GM12878 (cell line): ENCODE measurements at regions not wholly inside any gene's neighbourhood (a gene's known extent, or its start where the extent isn't known, plus 50 kb on each side); places are given as distances from the start of the nearest gene placed in this dataset.

ENCODE experiments used
- EP300 ChIP-seq, 2 experiments: fragments of 150-350 bp in 1 of 2; IDR thresholded peaks; 2 replicates each; pipeline ENCODE4 v1.6.1; 2011 to 2012; ENCODE audit warnings: low read depth in 2 of 2, low read length in 2 of 2, borderline replicate concordance in 1 of 2, improper control_type of control experiment in 1 of 2, inconsistent platforms in 1 of 2; ENCODE audit not compliant: control insufficient read depth in 1 of 2
- EZH2 ChIP-seq: IDR thresholded peaks from 2 replicates; pipeline ENCODE4 v1.6.1; 2012; ENCODE audit warnings: low read depth, mild to moderate bottlenecking, control low read depth, inconsistent platforms, low read length, borderline replicate concordance; ENCODE audit not compliant: control insufficient read depth
- JUNB ChIP-seq: IDR thresholded peaks from 2 replicates; pipeline ENCODE4 v1.6.1; 2016; ENCODE audit warnings: antibody characterized with exemption, mild to moderate bottlenecking
- NR2F1 ChIP-seq: fragments of 450-650 bp; conservative IDR thresholded peaks from 2 replicates; pipeline ENCODE4 v1.6.1; 2017; ENCODE audit warnings: mild to moderate bottlenecking
- SP1 ChIP-seq: IDR thresholded peaks from one replicate; pipeline ENCODE4 v1.6.1; 2011; ENCODE audit warnings: low read depth, low read length
- TF ChIP-seq, protein P1 (sequence below): fragments of 450-650 bp; IDR thresholded peaks from 2 replicates; pipeline ENCODE4 v1.6.1; 2017; ENCODE audit warnings: mild to moderate bottlenecking
- TF ChIP-seq, protein P2 (sequence below): IDR thresholded peaks from 2 replicates; pipeline ENCODE4 v1.6.1; 2012; ENCODE audit warnings: low read depth, low read length, improper control_type of control experiment
- TF ChIP-seq, protein P3 (sequence below), 3 experiments: IDR thresholded peaks in 2 of 3; conservative IDR thresholded peaks in 1 of 3; 2 replicates each; pipeline ENCODE4 v1.5.1; 2011; ENCODE audit warnings: low read depth in 3 of 3, low read length in 3 of 3, mild to moderate bottlenecking in 3 of 3, control low read depth in 2 of 3, moderate library complexity in 2 of 3, inconsistent platforms in 1 of 3, mixed read lengths in 1 of 3; ENCODE audit not compliant: control insufficient read depth in 2 of 3, insufficient read depth in 1 of 3; ENCODE audit errors: extremely low read depth in 1 of 3
- TF ChIP-seq, protein P4 (sequence below): IDR thresholded peaks from 2 replicates; pipeline ENCODE4 v1.6.1; 2011; ENCODE audit warnings: low read depth, low read length, improper control_type of control experiment, borderline replicate concordance
- TF ChIP-seq, protein P5 (sequence below): IDR thresholded peaks from 2 replicates; pipeline ENCODE4 v1.6.1; 2011; ENCODE audit warnings: mild to moderate bottlenecking, low read depth, low read length, moderate library complexity; ENCODE audit not compliant: insufficient replicate concordance

DNA sequence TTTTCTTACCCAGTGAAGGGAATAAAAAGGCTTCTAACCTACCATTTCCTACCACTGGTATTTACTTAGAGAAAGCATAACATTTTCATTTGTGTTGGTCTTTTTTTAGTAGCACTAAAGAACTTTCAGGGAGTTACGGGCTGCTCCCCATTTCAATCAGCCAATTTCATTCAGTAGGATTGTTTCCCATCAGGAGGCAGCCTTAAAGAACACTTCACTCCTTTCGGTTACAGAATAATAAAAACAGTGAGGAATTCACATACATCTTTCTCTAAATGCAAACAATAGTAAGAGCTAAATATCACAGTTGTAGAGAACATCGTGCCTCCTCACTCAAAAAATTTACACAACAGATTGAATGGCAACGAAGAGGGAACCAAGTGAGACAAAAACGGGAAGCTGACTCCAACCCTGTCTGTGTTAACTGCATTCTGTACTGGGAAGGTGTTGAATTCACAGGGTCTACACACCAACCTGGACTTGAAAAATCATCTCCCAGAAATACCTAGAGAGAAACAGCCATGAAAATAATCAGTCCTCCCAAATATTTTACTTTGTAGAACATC, 55.5 kb upstream of the ABLIM1 start:
- no peak for TF ChIP-seq EZH2
- TF ChIP-seq, protein P1, sequence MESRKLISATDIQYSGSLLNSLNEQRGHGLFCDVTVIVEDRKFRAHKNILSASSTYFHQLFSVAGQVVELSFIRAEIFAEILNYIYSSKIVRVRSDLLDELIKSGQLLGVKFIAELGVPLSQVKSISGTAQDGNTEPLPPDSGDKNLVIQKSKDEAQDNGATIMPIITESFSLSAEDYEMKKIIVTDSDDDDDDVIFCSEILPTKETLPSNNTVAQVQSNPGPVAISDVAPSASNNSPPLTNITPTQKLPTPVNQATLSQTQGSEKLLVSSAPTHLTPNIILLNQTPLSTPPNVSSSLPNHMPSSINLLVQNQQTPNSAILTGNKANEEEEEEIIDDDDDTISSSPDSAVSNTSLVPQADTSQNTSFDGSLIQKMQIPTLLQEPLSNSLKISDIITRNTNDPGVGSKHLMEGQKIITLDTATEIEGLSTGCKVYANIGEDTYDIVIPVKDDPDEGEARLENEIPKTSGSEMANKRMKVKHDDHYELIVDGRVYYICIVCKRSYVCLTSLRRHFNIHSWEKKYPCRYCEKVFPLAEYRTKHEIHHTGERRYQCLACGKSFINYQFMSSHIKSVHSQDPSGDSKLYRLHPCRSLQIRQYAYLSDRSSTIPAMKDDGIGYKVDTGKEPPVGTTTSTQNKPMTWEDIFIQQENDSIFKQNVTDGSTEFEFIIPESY = no peak
- TF ChIP-seq EP300 (IDR thresholded peaks at IDR 0.05; ENCODE audit: borderline replicate concordance in 1 of 2, control insufficient read depth in 1 of 2, low read depth in 2 of 2, low read length in 2 of 2) = no peak
- TF ChIP-seq, protein P2, sequence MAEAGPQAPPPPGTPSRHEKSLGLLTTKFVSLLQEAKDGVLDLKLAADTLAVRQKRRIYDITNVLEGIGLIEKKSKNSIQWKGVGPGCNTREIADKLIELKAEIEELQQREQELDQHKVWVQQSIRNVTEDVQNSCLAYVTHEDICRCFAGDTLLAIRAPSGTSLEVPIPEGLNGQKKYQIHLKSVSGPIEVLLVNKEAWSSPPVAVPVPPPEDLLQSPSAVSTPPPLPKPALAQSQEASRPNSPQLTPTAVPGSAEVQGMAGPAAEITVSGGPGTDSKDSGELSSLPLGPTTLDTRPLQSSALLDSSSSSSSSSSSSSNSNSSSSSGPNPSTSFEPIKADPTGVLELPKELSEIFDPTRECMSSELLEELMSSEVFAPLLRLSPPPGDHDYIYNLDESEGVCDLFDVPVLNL = no peak
- TF ChIP-seq, protein P3, sequence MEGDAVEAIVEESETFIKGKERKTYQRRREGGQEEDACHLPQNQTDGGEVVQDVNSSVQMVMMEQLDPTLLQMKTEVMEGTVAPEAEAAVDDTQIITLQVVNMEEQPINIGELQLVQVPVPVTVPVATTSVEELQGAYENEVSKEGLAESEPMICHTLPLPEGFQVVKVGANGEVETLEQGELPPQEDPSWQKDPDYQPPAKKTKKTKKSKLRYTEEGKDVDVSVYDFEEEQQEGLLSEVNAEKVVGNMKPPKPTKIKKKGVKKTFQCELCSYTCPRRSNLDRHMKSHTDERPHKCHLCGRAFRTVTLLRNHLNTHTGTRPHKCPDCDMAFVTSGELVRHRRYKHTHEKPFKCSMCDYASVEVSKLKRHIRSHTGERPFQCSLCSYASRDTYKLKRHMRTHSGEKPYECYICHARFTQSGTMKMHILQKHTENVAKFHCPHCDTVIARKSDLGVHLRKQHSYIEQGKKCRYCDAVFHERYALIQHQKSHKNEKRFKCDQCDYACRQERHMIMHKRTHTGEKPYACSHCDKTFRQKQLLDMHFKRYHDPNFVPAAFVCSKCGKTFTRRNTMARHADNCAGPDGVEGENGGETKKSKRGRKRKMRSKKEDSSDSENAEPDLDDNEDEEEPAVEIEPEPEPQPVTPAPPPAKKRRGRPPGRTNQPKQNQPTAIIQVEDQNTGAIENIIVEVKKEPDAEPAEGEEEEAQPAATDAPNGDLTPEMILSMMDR (IDR thresholded peaks at IDR 0.05 in 2 of 3, conservative IDR thresholded peaks at IDR 0.05 in 1 of 3; ENCODE audit: control insufficient read depth in 2 of 3, extremely low read depth in 1 of 3, insufficient read depth in 1 of 3, low read depth in 3 of 3, low read length in 3 of 3) = no peak
- TF ChIP-seq, protein P4, sequence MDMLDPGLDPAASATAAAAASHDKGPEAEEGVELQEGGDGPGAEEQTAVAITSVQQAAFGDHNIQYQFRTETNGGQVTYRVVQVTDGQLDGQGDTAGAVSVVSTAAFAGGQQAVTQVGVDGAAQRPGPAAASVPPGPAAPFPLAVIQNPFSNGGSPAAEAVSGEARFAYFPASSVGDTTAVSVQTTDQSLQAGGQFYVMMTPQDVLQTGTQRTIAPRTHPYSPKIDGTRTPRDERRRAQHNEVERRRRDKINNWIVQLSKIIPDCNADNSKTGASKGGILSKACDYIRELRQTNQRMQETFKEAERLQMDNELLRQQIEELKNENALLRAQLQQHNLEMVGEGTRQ = no peak
- no peak for TF ChIP-seq NR2F1
- TF ChIP-seq, protein P5, sequence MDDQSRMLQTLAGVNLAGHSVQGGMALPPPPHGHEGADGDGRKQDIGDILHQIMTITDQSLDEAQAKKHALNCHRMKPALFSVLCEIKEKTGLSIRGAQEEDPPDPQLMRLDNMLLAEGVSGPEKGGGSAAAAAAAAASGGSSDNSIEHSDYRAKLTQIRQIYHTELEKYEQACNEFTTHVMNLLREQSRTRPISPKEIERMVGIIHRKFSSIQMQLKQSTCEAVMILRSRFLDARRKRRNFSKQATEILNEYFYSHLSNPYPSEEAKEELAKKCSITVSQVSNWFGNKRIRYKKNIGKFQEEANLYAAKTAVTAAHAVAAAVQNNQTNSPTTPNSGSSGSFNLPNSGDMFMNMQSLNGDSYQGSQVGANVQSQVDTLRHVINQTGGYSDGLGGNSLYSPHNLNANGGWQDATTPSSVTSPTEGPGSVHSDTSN = no peak
- no peak for TF ChIP-seq JUNB
- TF ChIP-seq SP1 = no peak
